ENCODE measurements at regions not wholly inside any gene's neighbourhood (a gene's known extent, or its start where the extent isn't known, plus 50 kb on each side); places are given as distances from the start of the nearest gene placed in this dataset.

DNA sequence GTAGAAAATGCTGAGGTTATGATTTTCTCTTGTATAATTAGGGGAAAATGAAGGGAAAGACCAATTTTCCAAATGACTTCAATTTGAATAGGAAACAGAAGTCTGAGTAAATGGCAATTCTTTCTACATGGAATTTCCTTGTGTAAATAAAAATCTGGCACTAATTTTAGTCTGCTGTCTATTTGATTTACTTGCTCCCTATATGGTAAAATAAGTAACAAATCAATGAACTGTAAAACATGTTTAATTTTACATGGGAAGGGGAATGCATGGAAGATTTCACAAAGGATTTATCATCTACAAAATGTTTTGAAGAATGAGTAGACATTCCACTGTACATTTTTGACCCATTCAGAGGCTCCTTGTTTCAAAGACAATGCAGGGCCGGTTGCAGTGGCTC, 811.6 kb upstream of the GOT2 start:
- TF ChIP-seq, protein P1, sequence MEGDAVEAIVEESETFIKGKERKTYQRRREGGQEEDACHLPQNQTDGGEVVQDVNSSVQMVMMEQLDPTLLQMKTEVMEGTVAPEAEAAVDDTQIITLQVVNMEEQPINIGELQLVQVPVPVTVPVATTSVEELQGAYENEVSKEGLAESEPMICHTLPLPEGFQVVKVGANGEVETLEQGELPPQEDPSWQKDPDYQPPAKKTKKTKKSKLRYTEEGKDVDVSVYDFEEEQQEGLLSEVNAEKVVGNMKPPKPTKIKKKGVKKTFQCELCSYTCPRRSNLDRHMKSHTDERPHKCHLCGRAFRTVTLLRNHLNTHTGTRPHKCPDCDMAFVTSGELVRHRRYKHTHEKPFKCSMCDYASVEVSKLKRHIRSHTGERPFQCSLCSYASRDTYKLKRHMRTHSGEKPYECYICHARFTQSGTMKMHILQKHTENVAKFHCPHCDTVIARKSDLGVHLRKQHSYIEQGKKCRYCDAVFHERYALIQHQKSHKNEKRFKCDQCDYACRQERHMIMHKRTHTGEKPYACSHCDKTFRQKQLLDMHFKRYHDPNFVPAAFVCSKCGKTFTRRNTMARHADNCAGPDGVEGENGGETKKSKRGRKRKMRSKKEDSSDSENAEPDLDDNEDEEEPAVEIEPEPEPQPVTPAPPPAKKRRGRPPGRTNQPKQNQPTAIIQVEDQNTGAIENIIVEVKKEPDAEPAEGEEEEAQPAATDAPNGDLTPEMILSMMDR (IDR thresholded peaks at IDR 0.05), result no peak
- TF ChIP-seq POLR2A (IDR thresholded peaks at IDR 0.05), result no peak
